ENCODE measurements at regions not wholly inside any gene's neighbourhood (a gene's known extent, or its start where the extent isn't known, plus 50 kb on each side); places are given as distances from the start of the nearest gene placed in this dataset.

DNA sequence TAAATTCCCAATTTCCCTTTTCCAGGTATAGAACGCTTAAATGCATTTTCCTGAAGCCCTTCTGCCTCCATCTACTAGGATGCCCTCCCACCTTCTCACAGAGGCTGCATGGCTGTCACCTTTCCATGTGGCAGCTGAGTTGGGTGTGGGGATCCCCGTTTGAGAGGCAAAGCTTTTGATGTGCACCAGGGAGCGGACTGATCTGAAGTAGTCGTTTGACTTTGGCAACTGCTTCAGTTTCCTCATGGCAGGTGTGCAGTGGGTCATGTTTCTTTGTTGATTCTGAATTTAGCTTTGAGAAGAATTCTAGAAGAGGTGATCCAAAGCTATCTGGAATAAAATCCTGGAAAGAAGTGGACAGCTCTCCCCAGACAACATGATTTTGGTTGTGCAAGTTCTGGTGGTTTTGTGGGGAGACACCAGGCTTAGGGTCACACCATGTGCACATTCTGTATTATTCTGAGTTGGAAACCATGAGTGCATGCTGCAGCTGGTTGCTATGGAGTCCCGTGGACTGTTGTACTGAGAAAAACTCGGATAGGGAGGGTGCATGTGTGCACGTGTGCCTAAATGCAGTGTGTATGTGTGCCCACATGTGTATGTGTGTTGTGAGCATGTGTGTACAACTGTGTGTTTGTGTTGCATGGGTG is 63.5 kb downstream of the GADD45G start:
- Histone ChIP-seq H3K36me3 (no peaks in the 10 kb centered on the region), H3K27me3 (no peaks in the 10 kb centered on the region), H3K4me1 (ENCODE audit: low read depth) (peaks cover 14% of the 10 kb centered on the region), H3K4me3 (no peak overlapping the region), H3K9me3 (ENCODE audit: low read depth) (no peaks in the 10 kb centered on the region), H3K27ac (no peak overlapping the region)
- TF ChIP-seq, protein P1, sequence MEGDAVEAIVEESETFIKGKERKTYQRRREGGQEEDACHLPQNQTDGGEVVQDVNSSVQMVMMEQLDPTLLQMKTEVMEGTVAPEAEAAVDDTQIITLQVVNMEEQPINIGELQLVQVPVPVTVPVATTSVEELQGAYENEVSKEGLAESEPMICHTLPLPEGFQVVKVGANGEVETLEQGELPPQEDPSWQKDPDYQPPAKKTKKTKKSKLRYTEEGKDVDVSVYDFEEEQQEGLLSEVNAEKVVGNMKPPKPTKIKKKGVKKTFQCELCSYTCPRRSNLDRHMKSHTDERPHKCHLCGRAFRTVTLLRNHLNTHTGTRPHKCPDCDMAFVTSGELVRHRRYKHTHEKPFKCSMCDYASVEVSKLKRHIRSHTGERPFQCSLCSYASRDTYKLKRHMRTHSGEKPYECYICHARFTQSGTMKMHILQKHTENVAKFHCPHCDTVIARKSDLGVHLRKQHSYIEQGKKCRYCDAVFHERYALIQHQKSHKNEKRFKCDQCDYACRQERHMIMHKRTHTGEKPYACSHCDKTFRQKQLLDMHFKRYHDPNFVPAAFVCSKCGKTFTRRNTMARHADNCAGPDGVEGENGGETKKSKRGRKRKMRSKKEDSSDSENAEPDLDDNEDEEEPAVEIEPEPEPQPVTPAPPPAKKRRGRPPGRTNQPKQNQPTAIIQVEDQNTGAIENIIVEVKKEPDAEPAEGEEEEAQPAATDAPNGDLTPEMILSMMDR (IDR thresholded peaks at IDR 0.05; ENCODE audit: low read depth, low read length): no peak
- no peak for DNase-seq (ENCODE audit: low read depth in 1 of 2, low spot score in 1 of 2)

DNA sequence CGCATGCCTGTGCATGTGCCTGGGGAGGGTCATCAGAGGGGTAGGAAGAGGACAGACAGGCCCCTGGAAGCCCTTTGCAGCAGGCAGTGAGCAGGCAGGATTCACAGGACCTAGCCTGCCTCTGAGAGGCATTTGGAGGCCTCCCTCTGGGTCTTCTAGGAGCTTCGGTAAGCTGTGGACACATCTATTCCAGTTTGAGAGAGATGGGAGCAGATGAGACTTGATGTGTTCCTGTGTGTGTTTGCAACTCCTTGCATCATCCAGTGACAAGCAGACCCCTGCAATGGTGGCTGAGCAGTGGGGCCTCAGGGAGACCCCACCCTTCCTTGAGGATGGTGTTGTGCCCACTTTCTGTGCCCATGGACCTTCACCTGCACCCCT is 64.0 kb downstream of the GADD45G start:
- H3K27me3 ChIP-seq: no peaks in the 10 kb centered on the region
- TF ChIP-seq, protein P1 (IDR thresholded peaks at IDR 0.05; ENCODE audit: low read depth, low read length): no peak
- no peak overlapping the region for H3K4me3 ChIP-seq
- no peaks in the 10 kb centered on the region for H3K36me3 ChIP-seq
- peaks cover 14% of the 10 kb centered on the region for H3K4me1 ChIP-seq (ENCODE audit: low read depth)
- no peaks in the 10 kb centered on the region for H3K9me3 ChIP-seq (ENCODE audit: low read depth)
- no peak for DNase-seq (ENCODE audit: low read depth in 1 of 2, low spot score in 1 of 2)
- H3K27ac ChIP-seq: no peak overlapping the region

DNA sequence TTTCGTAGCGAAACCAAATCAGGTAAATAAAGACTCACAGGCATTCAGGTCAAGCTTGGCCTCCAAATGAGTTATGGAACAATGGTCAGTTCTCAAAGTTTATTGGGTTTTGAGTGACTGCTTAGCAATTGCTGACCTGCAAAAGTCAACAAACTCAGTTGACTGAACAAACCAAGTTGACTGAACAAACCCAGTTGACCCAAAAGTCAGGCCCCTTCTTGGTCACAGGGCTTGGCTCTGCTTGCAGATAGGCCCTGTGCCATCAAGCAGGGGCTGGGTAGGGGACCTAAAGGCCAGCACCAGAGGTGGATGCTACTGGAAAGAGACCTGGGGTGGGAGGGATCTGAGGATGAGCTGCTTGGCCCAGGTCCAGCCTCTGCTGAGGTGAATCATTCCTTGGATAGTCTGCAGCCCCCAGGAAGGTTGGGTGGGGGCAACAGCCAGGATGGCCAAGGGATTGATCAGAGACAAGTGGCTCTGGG is 64.6 kb downstream of the GADD45G start:
- TF ChIP-seq, protein P1 (IDR thresholded peaks at IDR 0.05; ENCODE audit: low read depth, low read length): no peak
- peaks cover 14% of the 10 kb centered on the region for H3K4me1 ChIP-seq (ENCODE audit: low read depth)
- H3K36me3 ChIP-seq: no peaks in the 10 kb centered on the region
- H3K4me3 ChIP-seq: no peak overlapping the region
- no peak for DNase-seq (ENCODE audit: low read depth in 1 of 2, low spot score in 1 of 2)
- no peaks in the 10 kb centered on the region for H3K27me3 ChIP-seq
- H3K27ac ChIP-seq: no peak overlapping the region
- no peaks in the 10 kb centered on the region for H3K9me3 ChIP-seq (ENCODE audit: low read depth)

- Histone ChIP-seq H3K36me3 (no peaks in the 10 kb centered on the region), H3K27ac (no peak overlapping the region), H3K9me3 (ENCODE audit: low read depth) (no peaks in the 10 kb centered on the region), H3K4me1 (ENCODE audit: low read depth) (peaks cover 15% of the 10 kb centered on the region), H3K4me3 (no peak overlapping the region), H3K27me3 (no peaks in the 10 kb centered on the region)
- no peak for DNase-seq (ENCODE audit: low read depth in 1 of 2, low spot score in 1 of 2)
- TF ChIP-seq, protein P1 (IDR thresholded peaks at IDR 0.05; ENCODE audit: low read depth, low read length): no peak
Measured at GRCh38 chr9:89670114-89670513, 65.3 kb downstream of the GADD45G start.

DNA sequence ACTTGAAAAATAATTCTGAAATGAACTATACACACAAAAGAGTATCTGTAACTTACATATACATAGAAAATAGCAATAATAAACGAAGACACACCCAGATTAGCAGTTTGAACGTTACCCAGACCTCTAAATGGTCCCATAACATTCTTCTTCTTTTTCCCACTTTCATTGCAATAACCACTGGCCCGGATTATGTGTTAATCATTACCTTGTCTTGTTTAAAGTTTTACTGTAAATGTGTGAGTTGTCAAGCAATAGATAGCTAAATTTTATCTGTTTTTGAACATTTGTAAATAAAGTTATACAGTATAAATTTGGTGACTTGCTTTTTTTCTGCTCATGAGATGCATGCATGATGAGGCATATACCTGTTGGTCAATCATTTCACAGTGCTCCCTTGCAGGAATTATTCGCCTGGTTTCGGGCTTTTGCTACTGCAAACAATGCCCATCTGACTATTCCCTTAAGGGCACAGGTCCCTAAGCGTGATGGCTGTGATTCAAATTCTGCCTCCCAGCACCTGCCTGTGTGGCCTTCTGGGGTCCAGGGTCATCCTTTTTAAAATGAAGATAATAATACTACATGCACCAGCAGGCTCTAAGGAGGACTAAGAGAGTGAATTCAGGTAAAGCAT is 66.1 kb downstream of the GADD45G start:
- TF ChIP-seq, protein P1 (IDR thresholded peaks at IDR 0.05; ENCODE audit: low read depth, low read length): no peak
- H3K36me3 ChIP-seq: no peaks in the 10 kb centered on the region
- DNase-seq (ENCODE audit: low read depth in 1 of 2, low spot score in 1 of 2): no peak
- no peak overlapping the region for H3K27ac ChIP-seq
- H3K4me3 ChIP-seq: no peak overlapping the region
- H3K27me3 ChIP-seq: no peaks in the 10 kb centered on the region
- no peaks in the 10 kb centered on the region for H3K9me3 ChIP-seq (ENCODE audit: low read depth)
- H3K4me1 ChIP-seq (ENCODE audit: low read depth): peaks cover 23% of the 10 kb centered on the region

Data from cardiac muscle cell (in vitro differentiated cells and primary cell).